GM19043 (cell line): ENCODE measurements at regions not wholly inside any gene's neighbourhood (a gene's known extent, or its start where the extent isn't known, plus 50 kb on each side); places are given as distances from the start of the nearest gene placed in this dataset.
A peak's percentile ranks its signal among the peaks of the same experiment; 100 is the strongest.
"Not testable (repeated sequence)": the region's sequence is repeated elsewhere in the genome, so short reads cannot be mapped to it uniquely, and the experiment has no call there.

Experiments used
- ATAC-seq: cut with Tn5 transposase; IDR thresholded peaks from one replicate; pipeline ENCODE4 v1.9.1; 2021; ENCODE audit warnings: low read depth; ENCODE audit not compliant: unreplicated experiment

DNA sequence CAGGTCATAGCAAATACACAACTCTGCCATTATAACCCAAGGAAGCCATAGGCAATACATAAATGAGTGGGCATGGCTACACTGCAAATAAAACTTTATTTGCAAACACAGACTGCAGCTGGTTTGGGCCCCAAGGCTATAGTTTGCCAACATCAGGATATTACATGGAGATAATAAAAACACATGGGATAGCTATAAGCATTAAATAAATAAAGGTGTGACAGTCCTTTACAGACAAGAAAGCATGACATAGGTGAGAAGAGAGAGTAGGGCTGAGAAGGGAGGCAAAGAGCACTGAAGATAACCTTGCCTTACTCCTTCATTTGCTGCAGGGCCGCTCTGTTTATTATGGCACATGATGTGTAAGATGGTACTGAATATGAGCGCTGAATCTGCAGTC, 135.1 kb upstream of the GHITM start:
- ATAC-seq = no peak

DNA sequence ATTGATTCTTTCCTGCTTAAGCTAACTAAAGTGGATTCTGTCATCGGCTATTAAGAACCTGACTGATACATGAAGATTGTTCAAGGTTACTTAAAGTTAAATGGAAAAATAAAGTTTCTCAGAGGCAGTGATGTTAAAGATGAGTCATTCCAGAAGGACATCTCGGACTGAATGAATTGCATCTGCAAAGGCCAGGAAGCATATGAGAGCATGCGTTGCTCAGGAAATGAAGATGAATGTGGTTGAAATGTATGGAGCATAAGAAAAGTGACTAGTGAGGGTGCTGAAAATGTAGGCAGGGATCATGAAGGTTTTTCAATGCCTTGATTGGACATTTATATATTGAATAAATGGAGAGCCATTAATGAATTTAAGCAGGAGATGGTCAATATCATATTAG, 133.9 kb upstream of the GHITM start:
- no peak for ATAC-seq

GRCh38 chr10:84007482-84007881, 131.8 kb upstream of the GHITM start:
- no peak for ATAC-seq

DNA sequence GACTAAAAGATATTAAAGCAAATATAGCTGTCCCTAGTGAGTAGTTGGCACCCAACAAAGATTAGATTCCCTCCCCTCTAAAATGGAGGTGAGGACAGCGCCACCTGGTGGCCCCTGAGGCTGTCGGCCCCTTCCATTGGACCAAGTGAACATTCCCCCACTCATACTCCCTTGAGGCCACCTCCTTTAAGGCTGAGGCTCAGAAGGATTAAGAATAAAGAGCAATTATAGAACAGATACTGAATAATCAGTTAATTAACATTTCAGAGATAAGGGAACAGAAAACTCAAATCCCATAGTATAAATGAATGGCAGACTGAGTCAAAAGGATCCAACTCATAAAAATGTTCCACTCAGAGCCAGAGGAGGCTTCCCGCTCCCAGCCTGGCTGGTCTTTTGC, 130.4 kb upstream of the GHITM start:
- no peak for ATAC-seq

DNA sequence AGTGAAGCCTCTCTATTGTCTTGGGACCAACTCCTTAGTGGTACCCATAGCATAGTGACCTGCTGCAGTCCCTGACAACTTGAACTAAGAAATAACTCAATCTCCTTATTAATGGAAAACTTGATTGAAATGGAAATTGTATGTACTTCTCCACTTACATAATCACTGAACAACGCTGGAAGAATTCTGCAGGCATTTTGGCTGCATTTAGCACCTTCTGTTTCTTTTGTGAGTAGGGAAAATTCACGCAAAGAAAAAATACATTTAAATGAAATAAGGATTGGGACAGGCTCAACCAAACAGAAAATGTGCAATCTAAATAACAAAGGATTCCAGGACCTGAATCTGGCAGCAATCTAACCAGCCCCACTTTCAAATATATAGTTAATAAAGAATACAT, 126.9 kb upstream of the GHITM start:
- ATAC-seq = no peak

DNA sequence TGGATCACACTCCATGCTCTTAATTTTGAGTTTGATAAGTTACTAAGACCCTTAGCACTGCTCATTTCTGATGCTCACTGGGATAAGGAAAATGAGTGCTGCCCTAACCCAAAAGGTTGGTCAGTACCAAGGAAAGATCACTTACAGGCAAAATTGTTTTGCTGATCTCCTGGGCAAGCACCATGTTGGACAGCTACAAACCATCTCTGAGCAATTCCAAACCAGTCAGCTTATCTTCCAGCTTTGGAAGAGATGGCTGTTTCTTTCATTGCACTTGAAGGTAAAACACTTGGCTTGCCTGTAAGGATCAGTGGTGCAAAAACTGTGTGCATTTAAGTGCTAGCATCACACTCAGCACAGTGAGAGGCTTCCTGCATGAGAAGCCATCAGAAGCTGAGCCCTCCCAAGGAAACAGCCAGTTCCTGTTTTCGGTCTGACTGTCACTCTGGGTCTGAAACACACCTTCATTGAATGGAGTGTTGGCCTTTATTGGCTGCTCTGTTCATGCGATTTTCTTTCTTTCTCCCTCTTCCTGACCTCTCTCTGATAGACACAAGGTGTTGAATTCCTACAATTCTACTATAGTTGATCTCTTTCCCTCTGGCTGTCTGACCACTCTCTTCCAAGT, 126.4 kb upstream of the GHITM start:
- ATAC-seq = peak; percentile 98

- no peak for ATAC-seq
These were observed 123.3 kb upstream of the GHITM start for GRCh38 chr10:84015877-84016595.

GRCh38 chr10:84018826-84019225, 120.5 kb upstream of the GHITM start:
- no peak for ATAC-seq

DNA sequence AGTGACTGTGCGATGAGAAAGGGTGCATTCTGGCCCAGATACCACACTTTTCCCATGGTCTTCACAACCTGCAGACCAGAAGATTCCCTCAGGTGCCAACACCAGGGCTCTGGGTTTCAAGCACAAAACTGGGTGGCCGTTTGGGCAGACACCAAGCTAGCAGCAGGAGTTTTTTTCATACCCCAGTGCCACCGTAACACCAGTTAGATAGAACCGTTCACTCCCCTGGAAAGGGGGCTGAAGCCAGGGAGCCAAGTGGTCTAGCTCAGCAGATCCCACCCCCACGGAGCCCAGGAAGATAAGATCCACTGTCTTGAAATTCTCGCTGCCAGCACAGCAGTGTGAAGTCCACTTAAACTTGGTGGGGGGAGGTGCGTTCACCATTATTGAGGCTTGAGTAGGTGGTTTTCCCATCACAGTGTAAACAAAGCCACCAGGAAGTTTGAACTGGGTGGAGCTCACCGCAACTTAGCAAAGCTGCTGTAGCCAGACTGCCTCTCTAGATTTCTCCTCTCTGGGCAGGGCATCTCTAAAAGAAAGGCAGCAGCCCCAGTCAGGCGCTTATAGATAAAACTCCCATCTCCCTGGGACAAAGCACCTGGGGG, 119.4 kb upstream of the GHITM start:
- ATAC-seq = not testable (repeated sequence)

DNA sequence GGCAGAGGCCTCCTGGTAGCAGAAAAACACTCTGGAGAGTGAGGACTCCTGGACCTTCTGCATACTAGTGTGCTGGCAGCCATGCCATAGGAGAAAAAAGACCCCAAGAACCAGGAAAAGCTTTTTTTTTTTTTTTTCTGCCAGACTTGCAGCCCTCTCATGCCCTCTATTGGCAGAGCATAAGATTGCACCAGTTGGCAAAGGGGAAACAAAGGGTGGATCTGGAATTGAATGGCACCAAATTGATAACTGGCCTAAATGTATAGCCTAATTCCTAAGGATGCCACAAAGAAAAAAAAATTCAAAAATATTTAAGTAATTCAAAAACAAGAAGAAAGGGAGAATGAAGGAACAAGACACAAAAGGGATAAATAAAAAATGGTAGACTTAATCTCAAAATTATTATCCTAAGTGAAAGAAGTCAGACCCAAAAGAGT, 112.5 kb upstream of the GHITM start:
- no peak for ATAC-seq

GRCh38 chr10:84029840-84030239, 109.5 kb upstream of the GHITM start:
- no peak for ATAC-seq

DNA sequence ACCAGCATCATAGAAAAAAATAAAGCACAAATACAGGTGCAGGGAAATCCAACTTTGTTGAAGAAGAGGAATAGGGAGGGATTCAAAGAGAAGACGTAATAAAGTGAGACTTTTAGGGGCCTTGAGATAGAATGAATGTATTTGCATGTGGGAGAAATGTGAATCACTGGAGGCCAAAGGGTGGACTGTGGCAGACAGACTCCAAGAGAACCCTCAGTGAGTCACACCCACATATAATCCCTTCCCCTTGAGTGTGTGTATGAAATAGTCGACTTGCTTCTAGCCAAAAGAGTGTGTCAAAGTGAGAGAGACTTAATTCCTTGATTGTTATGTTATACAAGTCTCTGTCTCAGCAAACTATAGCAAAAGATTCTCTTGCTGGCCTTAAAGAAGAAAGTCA, 101.3 kb upstream of the GHITM start:
- ATAC-seq = no peak

GRCh38 chr10:84039957-84040356, 99.4 kb upstream of the GHITM start:
- no peak for ATAC-seq

DNA sequence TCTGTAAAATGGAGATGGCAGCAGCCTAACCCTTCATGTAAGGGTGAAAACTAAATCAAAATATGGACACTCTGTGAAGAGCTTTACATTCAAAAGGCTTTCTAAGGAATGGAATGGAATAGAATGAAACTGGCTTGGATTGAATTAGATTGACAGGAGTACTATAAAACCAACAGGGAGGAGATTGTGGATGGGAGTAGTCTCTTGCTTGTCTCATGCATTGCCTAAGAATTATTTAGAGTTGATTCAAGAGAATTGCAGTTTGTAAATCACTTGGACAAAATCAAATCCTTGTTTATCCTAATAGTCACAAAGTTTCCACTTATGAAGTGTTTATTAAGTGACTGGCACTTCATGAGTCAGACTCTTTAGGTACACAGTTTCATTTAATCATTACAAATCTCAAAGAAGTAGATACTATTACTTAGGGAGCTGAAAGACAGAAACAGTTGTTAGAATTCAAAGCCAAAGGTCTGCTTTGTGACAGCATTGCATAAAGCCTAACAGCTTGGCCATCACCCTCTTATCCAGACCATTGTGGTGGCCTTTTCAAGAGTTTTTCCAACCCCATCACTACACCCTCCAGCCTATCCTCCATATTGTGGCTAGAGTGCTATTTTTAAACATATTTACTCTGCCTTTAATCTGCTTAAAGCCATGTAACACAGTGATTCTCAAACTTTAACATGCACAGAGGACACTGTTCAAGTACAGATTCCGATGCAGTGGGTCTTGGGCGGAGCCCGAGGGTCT, 91.9 kb upstream of the GHITM start:
- ATAC-seq = no peak

DNA sequence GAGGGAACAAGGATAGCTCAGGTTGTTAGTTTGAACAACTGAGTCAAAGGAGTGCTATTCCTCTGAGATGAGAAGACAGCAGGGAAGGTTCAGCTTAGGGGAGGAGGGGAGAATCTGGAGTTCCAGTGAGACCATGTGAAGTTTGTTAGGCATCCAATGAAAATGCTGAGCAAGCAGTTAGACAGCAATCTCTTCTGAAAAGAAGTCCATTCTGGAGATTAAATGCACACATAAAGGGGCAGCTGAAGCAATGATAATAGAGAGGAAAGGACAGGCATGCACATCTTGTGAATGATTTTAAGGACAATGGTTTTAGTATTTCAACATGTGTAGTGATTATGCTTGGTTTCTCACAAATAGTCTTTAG, 89.7 kb upstream of the GHITM start:
- no peak for ATAC-seq

GRCh38 chr10:84053626-84054025, 85.7 kb upstream of the GHITM start:
- no peak for ATAC-seq

DNA sequence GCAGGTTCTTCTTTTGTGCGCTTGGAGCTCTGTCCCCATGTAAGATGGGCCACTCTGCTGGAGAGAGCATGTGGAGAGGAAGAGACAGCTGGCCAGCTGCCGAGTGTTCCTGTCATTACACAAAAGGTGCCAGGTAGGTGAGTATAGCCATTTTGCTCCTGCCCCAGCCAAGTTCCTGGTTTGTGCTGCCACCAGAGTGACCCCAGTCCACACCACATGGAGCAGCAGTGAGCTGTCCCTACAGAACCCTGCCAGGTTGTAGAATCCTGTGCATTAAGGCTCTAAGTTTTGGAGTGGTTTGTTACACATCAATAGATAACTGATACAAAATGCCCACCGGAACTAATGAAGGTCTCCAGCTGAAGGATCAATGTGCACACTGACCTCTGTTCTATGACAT, 84.6 kb upstream of the GHITM start:
- no peak for ATAC-seq

DNA sequence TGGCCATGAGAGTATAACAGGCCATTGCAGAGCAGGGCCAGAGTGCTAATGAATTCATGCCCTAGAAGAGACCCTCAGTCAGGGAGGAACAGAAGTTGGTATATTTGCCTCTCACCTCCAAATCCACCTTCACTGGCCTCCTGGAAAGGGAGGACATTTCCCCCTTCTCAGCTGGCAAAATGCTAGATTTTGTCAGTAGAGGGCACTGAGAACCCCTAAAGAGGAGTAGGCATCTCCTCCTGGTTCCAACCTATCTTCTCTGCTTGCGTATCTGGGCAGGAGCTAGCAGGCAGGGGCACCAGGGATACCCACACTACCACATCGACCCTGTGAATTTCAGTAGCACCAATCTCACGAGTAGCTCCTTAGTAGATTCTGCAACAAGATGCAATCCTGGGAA, 79.8 kb upstream of the GHITM start:
- ATAC-seq = no peak

DNA sequence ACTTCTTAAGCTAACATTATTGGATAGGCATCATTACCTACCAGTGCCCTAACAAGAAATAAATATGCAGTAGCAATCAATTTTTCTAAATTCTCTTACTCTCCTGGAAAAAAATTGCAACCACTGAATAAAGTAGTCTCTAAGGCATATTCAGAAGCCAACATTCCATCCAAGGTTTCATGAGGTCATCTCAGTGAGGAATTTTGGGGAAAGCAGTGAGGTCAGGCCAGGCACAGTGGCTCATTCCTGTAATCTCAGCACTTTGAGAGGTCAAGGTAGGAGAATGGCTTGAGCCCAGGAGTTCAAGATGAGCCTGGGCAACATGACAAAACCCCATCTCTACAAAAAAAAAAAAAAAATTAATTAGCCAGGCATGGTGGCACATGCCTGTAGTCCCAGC, 75.9 kb upstream of the GHITM start:
- ATAC-seq = no peak

DNA sequence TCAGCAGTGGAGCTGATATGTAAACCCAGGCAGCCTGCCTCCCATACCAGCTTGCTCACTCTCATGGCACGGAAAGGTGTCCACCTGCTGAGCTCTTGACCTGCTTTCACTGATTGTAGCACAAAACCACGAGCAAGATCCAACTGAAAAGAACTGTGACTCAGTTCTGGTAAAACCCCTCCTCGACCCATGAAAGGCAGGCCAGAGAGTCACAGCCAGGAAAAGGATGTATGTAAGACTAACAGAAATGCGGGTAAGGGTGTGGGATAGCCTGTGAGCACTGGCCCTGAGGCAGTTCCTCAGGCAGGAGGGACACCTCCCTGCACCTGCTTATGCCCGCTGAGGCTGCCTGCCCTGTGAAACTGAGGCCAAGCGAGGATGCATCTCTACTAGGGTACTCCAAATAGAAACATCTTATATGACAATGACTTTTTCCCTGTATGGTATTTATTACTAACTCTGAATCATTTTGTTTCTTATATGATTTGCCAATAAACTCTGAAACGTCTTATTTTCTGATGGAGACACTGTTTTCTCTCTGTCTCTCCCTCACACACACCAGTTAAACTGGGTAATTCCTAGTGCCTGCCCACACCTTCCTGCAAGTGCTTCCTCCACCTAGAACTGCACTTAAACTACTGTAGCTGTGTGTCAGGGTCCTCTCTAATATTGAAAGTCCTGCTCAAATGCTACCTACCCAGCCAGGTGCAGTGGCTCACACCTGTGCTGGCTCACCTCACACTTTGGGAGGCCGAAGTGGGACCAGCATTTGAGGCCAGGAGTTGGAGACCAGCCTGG, 73.3 kb upstream of the GHITM start:
- ATAC-seq = no peak

DNA sequence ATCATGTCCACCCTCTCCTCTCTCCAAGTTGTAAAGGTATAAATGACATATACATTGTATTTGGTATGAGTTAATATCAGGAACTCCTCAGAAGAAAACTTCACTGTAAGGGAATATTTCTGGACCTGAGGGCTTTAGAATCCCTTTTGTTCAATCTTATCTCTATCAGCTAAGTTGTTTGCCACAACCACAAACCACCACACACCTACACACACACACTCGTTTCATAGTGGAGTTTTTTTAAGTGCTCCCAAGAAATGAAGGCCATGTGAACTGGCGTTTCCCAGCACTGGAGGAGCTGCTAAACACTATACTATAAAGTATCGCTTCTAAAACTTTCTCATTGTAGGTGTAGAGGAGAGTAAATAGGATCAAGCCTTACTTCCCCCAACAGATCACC, 64.8 kb upstream of the GHITM start:
- no peak for ATAC-seq
